DND-41 (cell line): ENCODE measurements at regions not wholly inside any gene's neighbourhood (a gene's known extent, or its start where the extent isn't known, plus 50 kb on each side); places are given as distances from the start of the nearest gene placed in this dataset.

Source experiments
- ATAC-seq: fragments of 200-7000 bp; cut with Tn5 transposase; 3 replicates; pipeline ENCODE4 v1.9.1; 2021; ENCODE audit warnings: low read depth; ENCODE audit not compliant: insufficient read depth
- DNase-seq: peaks from one replicate; pipeline ENCODE4 v3.0.0-alpha.2; 2020
- H2AFZ ChIP-seq: 2 replicates; pipeline ENCODE4 v1.6.0; 2012; ENCODE audit warnings: low read depth, low read length
- H3K27ac ChIP-seq: 2 replicates; pipeline ENCODE4 v1.5.1; 2012; ENCODE audit warnings: low read length, inconsistent platforms
- H3K27me3 ChIP-seq: fragments of 200-600 bp; sonication (generic); 2 replicates; pipeline ENCODE4 v1.6.0; 2012; ENCODE audit warnings: low read length, mild to moderate bottlenecking, inconsistent platforms; ENCODE audit not compliant: insufficient read depth, poor library complexity
- H3K36me3 ChIP-seq: 2 replicates; pipeline ENCODE4 v1.5.1; 2012; ENCODE audit warnings: low read length, inconsistent platforms; ENCODE audit not compliant: insufficient read depth
- H3K4me1 ChIP-seq: 2 replicates; pipeline ENCODE4 v1.5.1; 2012; ENCODE audit warnings: mild to moderate bottlenecking, low read length; ENCODE audit not compliant: insufficient read depth
- H3K4me2 ChIP-seq: 2 replicates; pipeline ENCODE4 v1.6.0; 2012; ENCODE audit warnings: mild to moderate bottlenecking, moderate library complexity, low read length, inconsistent platforms; ENCODE audit not compliant: insufficient read depth
- H3K4me3 ChIP-seq, 2 experiments: fragments of 200-600 bp in 1 of 2; shearing (Covaris generic) in 1 of 2; 2 replicates each; pipeline ENCODE4 v1.5.1; 2012 to 2016; ENCODE audit warnings: inconsistent platforms in 2 of 2, low read length in 2 of 2, mild to moderate bottlenecking in 2 of 2, low read depth in 1 of 2, moderate library complexity in 1 of 2
- H3K79me2 ChIP-seq: 2 replicates; pipeline ENCODE4 v1.6.0; 2012; ENCODE audit warnings: low read length, inconsistent platforms; ENCODE audit not compliant: insufficient read depth
- H3K9ac ChIP-seq: 2 replicates; pipeline ENCODE4 v1.6.0; 2012; ENCODE audit warnings: low read depth, mild to moderate bottlenecking, inconsistent platforms, low read length, moderate library complexity
- H3K9me3 ChIP-seq: 2 replicates; pipeline ENCODE4 v1.5.1; 2012; ENCODE audit warnings: low read length, moderate library complexity, mild to moderate bottlenecking, inconsistent platforms; ENCODE audit not compliant: insufficient read depth, severe bottlenecking
- H4K20me1 ChIP-seq: 2 replicates; pipeline ENCODE4 v1.6.0; 2012; ENCODE audit warnings: low read length; ENCODE audit not compliant: insufficient read depth
- EZH2 ChIP-seq: IDR thresholded peaks from 3 replicates; pipeline ENCODE4 v1.6.1; 2012; ENCODE audit warnings: borderline replicate concordance, low read depth, mild to moderate bottlenecking, moderate library complexity, low read length, inconsistent platforms; ENCODE audit not compliant: severe bottlenecking
- TF ChIP-seq, protein P1 (sequence below): IDR thresholded peaks from 2 replicates; pipeline ENCODE4 v1.5.1; 2012; ENCODE audit warnings: borderline replicate concordance, low read length, moderate library complexity, mild to moderate bottlenecking; ENCODE audit not compliant: poor library complexity, severe bottlenecking; ENCODE audit errors: extremely low read depth

DNA sequence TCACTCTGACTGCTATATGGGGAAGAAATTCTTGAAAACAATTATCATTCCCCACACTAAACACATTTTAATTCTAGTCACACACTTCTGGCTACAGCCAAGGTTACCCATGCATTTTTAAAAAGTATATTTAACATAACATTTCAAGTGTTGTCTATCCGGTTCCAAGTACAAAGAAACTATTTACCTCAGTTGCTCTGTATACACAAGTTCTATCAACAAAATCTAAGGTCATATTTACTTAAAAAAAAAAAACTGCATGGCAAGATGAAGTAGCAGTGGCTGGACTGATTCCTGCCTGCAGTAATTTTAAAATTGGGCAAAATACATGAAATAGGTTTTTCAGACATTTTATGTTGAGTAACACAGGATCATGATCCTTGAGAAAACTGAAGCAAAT, 155.9 kb upstream of the TOM1L1 start:
- no peak for DNase-seq
- no peak for ATAC-seq
- Histone ChIP-seq H3K4me3 (no peak overlapping the region), H2AFZ (no peak overlapping the region), H3K36me3 (no peaks in the 10 kb centered on the region), H3K27me3 (no peaks in the 10 kb centered on the region), H3K9me3 (peaks cover 5% of the 10 kb centered on the region), H3K4me1 (no peaks in the 10 kb centered on the region), H3K79me2 (no peaks in the 10 kb centered on the region), H3K9ac (no peak overlapping the region), H3K4me2 (no peak overlapping the region), H3K27ac (no peak overlapping the region), H4K20me1 (no peaks in the 10 kb centered on the region)
- TF ChIP-seq, protein P1, sequence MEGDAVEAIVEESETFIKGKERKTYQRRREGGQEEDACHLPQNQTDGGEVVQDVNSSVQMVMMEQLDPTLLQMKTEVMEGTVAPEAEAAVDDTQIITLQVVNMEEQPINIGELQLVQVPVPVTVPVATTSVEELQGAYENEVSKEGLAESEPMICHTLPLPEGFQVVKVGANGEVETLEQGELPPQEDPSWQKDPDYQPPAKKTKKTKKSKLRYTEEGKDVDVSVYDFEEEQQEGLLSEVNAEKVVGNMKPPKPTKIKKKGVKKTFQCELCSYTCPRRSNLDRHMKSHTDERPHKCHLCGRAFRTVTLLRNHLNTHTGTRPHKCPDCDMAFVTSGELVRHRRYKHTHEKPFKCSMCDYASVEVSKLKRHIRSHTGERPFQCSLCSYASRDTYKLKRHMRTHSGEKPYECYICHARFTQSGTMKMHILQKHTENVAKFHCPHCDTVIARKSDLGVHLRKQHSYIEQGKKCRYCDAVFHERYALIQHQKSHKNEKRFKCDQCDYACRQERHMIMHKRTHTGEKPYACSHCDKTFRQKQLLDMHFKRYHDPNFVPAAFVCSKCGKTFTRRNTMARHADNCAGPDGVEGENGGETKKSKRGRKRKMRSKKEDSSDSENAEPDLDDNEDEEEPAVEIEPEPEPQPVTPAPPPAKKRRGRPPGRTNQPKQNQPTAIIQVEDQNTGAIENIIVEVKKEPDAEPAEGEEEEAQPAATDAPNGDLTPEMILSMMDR, result no peak
- TF ChIP-seq EZH2, result no peak

DNA sequence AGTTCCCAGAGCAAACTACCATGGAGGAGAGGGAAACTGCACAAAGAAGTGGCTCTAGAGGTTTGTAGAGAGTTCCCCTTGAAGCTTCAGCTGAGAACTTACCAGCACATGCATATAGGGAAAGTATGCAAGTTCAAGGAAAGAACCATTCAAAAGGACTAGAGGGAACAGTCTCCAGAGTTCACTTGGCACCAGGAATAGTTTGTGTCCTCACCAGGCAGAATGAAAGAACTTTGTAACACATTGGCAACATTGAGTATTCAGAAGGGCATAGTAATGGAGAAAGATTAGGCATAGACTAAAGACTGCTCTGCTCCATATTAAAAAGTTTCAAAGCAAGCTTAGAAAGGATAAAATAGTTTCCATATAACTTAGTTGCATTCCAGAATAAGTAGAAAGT, 155.4 kb upstream of the TOM1L1 start:
- DNase-seq (no peak), ATAC-seq (no peak)
- no peaks in the 10 kb centered on the region for H3K36me3 ChIP-seq
- no peak overlapping the region for H3K4me3 ChIP-seq
- H3K79me2 ChIP-seq, result no peaks in the 10 kb centered on the region
- no peak for TF ChIP-seq EZH2
- TF ChIP-seq, protein P1, result no peak
- no peak overlapping the region for H2AFZ ChIP-seq
- H3K9me3 ChIP-seq, result peaks cover 5% of the 10 kb centered on the region
- H4K20me1 ChIP-seq, result no peaks in the 10 kb centered on the region
- H3K27ac ChIP-seq, result no peak overlapping the region
- no peaks in the 10 kb centered on the region for H3K4me1 ChIP-seq
- no peak overlapping the region for H3K9ac ChIP-seq
- no peak overlapping the region for H3K4me2 ChIP-seq
- H3K27me3 ChIP-seq, result no peaks in the 10 kb centered on the region

DNA sequence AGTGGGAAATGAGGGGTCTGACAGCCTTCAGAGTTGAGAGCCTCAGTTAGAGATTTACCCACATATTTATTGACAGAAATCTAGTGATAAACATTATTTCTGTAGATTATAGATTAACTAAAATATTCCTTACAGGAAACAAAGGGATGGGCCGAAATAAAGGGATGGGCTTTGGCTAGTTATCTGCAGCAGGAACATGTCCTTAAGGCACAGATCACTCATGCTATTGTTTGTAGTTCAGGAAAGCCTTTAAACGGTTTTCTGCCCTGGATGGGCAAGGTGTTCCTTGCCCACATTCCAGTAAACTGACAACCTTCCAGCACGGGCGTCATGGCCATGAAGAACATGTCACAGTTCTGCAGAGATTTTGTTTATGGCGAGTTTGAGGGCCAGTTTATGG, 154.8 kb upstream of the TOM1L1 start:
- Histone ChIP-seq H4K20me1 (no peaks in the 10 kb centered on the region), H3K4me2 (no peak overlapping the region), H2AFZ (no peak overlapping the region), H3K9me3 (peaks cover 5% of the 10 kb centered on the region), H3K9ac (no peak overlapping the region), H3K27ac (no peak overlapping the region), H3K4me3 (no peak overlapping the region), H3K4me1 (no peaks in the 10 kb centered on the region), H3K79me2 (no peaks in the 10 kb centered on the region), H3K27me3 (no peaks in the 10 kb centered on the region), H3K36me3 (no peaks in the 10 kb centered on the region)
- no peak for TF ChIP-seq EZH2
- TF ChIP-seq, protein P1, result no peak
- DNase-seq (no peak), ATAC-seq (no peak)

DNA sequence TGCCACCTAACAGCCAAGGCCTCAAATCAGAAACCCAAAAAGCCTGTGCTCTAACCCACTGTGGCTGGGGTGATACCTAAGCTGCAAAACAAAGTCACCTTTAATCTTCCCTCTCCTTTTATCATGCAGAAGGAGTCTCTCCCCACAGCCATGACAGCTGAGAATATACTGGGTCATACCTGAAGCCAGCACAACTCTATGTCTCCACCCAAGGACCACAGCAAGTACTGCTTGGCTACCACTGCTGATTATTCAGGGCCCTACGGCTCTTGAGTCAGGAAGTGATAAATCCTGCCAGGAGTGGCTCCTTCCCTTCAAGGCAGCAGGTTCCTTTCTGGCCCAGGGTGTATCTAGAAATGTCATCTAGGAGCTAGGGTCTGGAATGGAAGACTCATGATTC, 151.5 kb upstream of the TOM1L1 start:
- TF ChIP-seq, protein P1, result no peak
- no peak for TF ChIP-seq EZH2
- Histone ChIP-seq H3K36me3 (no peaks in the 10 kb centered on the region), H3K4me1 (no peaks in the 10 kb centered on the region), H3K4me3 (no peak overlapping the region), H3K4me2 (no peak overlapping the region), H3K9me3 (peaks cover 5% of the 10 kb centered on the region), H4K20me1 (no peaks in the 10 kb centered on the region), H3K79me2 (no peaks in the 10 kb centered on the region), H3K9ac (no peak overlapping the region), H3K27ac (no peak overlapping the region), H3K27me3 (no peaks in the 10 kb centered on the region), H2AFZ (no peak overlapping the region)
- DNase-seq (no peak), ATAC-seq (no peak)
